GM12801 (cell line): ENCODE measurements at regions not wholly inside any gene's neighbourhood (a gene's known extent, or its start where the extent isn't known, plus 50 kb on each side); places are given as distances from the start of the nearest gene placed in this dataset.

ENCODE experiments used
- TF ChIP-seq, protein P1 (sequence below): IDR thresholded peaks from one replicate; pipeline ENCODE4 v1.5.1; 2011; ENCODE audit warnings: control low read depth; ENCODE audit not compliant: insufficient read length; ENCODE audit errors: extremely low read depth

DNA sequence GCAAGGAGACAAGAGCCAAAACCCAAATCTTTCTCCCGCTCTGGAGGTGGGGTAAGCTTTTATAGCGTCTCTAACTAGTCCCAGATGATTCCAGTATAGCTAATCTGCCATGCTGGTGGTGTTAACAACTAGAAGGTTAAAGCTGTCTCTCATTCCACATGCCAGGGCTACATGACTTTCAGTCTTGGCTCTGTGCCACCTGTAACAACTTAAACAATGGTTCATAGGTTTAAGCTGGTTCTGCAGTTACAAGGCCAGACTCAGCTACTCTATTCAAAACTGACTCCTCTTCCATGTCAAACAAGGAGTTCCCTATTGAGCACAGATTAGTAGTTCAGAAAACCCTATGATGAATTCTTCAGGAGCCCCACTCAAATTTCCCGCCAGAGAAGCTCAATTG, 128.9 kb downstream of the ELOVL4 start:
- TF ChIP-seq, protein P1, sequence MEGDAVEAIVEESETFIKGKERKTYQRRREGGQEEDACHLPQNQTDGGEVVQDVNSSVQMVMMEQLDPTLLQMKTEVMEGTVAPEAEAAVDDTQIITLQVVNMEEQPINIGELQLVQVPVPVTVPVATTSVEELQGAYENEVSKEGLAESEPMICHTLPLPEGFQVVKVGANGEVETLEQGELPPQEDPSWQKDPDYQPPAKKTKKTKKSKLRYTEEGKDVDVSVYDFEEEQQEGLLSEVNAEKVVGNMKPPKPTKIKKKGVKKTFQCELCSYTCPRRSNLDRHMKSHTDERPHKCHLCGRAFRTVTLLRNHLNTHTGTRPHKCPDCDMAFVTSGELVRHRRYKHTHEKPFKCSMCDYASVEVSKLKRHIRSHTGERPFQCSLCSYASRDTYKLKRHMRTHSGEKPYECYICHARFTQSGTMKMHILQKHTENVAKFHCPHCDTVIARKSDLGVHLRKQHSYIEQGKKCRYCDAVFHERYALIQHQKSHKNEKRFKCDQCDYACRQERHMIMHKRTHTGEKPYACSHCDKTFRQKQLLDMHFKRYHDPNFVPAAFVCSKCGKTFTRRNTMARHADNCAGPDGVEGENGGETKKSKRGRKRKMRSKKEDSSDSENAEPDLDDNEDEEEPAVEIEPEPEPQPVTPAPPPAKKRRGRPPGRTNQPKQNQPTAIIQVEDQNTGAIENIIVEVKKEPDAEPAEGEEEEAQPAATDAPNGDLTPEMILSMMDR, result no peak

DNA sequence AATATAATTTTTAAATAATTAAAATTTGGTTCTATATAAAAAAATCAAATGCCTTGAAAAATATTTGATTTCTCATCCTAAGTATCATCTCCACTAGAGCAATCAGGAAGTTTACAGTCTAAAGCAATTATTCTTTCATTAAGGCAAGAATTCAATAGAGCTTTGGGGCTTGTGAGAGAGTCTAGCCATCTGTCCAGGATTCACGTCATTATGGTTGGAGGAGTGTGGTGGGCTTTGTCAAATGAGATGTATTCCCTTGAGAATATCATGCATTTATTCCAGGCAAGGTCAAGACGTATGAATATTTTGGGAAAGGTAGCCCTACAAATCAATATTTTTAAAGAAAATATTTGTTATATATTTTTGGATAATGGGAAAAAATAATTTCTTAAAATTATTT, 132.4 kb downstream of the ELOVL4 start:
- TF ChIP-seq, protein P1, result no peak

DNA sequence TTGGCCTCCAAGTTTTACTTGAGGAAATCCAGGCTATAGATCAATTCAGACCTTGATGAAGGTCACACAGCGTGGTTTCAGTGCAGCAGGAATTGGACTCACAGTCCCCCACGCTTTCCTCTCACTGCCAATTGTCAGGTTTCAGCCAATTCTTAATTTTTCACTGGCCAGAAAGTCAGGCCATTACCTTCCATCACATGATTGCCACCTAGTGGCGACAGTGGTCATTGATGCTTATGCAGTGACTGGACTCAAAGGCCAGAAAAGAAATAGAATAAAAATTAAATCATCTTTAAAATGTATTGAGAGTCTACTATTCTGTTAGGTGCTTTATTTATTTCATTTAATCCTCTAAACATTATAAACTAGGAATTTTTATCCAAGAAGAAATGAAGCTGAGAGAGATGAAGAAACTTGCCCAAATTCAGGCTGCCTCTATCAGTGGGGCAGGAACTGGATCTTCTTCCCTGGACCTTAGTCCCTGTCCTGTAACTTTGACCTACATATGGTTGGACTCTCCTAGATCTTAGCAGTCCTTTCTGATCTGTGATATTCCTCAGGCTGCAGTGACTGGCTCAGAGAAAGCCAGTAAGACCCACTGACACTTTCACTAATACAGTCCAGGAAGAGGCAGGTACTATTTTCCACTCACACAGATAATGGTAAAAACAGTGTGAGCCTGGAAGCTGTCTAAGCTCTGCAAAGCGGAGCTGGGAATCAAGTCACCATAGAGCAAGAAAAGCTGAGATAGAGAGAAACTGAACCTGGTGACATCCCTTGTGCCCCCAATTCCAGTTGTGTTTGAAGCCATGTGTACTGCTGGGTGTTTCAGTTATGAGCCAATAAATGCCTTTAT, 133.3 kb downstream of the ELOVL4 start:
- TF ChIP-seq, protein P1, result no peak

DNA sequence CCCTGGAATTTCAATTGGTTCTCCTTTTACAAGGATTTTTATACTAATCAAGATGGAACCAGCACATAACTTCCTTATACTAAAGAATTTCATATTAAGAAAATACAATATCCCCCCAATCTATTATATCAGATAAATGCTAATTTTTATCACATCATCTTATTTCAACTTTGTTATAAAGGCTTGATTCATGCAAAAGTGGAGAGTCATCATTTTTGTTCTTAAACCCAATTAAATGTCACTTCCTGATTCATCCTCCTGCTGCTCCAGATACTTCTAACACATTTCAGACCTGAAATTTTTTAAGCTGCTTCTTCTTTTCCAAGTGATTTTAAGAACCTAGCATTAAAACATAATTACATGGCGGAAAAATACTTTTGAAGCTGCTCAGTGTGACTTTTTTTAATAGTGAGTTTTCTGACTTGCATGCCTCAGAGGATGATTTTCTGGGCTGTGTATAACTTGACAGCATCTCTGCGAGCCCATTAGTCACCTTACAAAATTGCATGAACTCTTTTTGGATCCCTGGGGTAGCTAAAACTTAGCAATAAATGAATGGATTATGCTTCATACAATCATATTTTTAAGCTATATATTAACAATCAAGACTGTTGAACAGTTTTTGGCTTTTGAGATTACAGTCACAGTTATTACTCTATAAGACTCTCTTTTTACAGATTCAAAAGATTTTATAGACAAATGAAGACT, 134.1 kb downstream of the ELOVL4 start:
- TF ChIP-seq, protein P1, result no peak

DNA sequence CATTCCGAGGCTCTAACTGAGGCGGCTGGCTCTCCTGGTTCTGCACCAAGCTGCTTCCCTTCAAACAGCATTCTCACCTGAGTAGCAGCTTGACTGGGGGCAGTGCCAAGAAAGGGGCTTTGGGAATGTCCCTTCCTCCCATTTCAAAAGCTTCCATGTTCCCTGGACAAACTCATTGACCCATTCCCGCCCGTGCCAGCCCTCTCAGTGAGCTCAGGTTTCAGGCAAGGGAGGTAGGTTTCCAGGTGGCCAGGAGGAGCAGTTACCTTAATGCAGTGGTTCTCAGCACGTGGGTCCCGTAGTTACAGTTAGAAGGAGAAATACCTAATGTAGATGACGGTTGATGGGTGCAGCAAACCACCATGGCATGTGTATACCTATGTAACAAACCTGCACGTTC, 135.2 kb downstream of the ELOVL4 start:
- TF ChIP-seq, protein P1, result no peak

DNA sequence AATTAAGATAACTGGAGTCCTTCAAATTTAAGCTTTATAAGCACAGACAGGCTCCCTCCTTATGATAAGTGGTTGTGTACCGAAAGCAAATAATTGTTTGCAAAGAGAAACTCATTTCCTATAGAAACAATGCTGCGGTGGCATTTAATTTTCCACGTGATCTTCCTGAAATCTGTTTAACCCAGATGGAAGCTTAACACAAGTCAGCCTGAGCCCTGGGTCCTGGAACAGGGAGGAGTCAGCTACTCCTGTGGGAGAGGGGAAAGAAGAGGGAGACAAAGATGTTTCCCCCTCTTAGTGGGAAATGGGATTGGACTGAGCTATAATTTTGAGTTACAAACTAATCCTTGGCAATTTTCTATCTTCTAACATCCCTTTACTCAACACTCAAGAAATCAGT, 136.5 kb downstream of the ELOVL4 start:
- TF ChIP-seq, protein P1, result no peak

DNA sequence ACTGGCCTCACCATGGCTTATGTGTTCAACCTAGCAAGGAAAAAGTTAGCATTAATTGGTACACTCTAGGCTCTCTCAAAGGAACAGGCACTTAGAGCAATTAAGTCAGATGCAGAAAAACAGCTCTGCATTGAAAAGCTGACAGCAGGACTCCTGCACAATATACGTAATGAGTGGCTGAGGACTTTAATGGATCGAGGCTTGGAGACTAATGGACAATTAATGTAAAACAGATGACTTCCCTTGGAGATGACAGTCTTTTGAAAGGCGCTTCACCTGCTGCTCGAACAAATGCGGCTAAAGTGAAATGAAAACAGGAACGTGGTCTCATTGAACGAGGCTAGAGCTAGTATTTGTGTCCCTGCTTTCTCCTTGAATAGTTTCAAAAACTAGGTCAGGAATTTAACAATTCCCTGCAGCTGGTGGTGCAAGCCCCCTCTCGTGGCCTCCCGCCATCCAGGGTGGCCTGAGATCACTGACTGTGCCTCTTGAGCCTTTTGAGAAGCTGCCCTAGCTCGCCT, 137.1 kb downstream of the ELOVL4 start:
- TF ChIP-seq, protein P1, result no peak
